ENCODE measurements at regions not wholly inside any gene's neighbourhood (a gene's known extent, or its start where the extent isn't known, plus 50 kb on each side); places are given as distances from the start of the nearest gene placed in this dataset.

DNA sequence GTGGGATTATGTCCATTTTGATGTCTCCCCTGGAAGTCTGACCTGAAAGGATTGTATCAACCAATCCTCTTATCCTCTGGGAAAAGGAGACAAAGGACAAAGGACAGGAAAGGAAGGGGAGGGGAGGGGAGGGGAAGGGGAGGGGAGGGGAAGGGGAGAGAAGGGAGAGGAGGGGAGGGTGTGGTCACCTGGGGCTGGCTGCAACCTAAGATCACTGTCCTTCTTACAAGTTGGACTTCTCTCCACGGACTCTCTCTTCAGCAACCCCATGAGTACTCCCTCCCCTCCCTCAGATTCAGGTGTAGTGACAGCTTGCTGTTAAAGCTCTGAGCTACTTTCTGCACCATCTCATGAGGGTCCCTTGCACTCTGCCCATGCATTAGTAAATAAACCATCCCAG lies 58.9 kb upstream of the KLHL31 start (continued):
- TF ChIP-seq MAFK (IDR thresholded peaks at IDR 0.05; ENCODE audit: low read depth, low read length), result no peak
- TF ChIP-seq BACH1 (IDR thresholded peaks at IDR 0.05; ENCODE audit: low read length), result no peak
- TF ChIP-seq CHD2 (IDR thresholded peaks at IDR 0.05; ENCODE audit: low read length), result no peak
- no peak for TF ChIP-seq SRF (IDR thresholded peaks at IDR 0.05; ENCODE audit: low read depth, low read length)
- TF ChIP-seq NRF1 (IDR thresholded peaks at IDR 0.05; ENCODE audit: low read depth, low read length), result no peak
